MM.1S (cell line): ENCODE measurements at regions not wholly inside any gene's neighbourhood (a gene's known extent, or its start where the extent isn't known, plus 50 kb on each side); places are given as distances from the start of the nearest gene placed in this dataset.

Source experiments
- DNase-seq: peaks from one replicate; pipeline ENCODE4 v3.0.0-alpha.2; 2015
- H2AFZ ChIP-seq: fragments of 300-600 bp; sonication (generic); 2 replicates; pipeline ENCODE4 v1.6.0; 2016; ENCODE audit warnings: antibody characterized with exemption, low read length
- H3F3A ChIP-seq: fragments of 300-600 bp; sonication (generic); 2 replicates; pipeline ENCODE4 v1.6.1; 2016; ENCODE audit warnings: mild to moderate bottlenecking, antibody characterized with exemption, low read length, moderate library complexity, mixed read lengths; ENCODE audit not compliant: insufficient read depth
- H3K27ac ChIP-seq: fragments of 300-600 bp; sonication (generic); 2 replicates; pipeline ENCODE4 v1.5.1; 2016; ENCODE audit warnings: mild to moderate bottlenecking, low read length
- H3K27me3 ChIP-seq: fragments of 300-600 bp; sonication (generic); replicated peaks from 2 replicates; pipeline ENCODE4 v1.6.0; 2016; ENCODE audit warnings: low read length; ENCODE audit not compliant: insufficient read depth
- H3K36me3 ChIP-seq: fragments of 300-600 bp; sonication (generic); replicated peaks from 2 replicates; pipeline ENCODE4 v1.6.1; 2016; ENCODE audit warnings: mild to moderate bottlenecking, low read length, mixed read lengths; ENCODE audit not compliant: insufficient read depth
- H3K4me1 ChIP-seq: fragments of 300-600 bp; sonication (generic); 2 replicates; pipeline ENCODE4 v1.6.1; 2016; ENCODE audit warnings: low read length, mixed read lengths
- H3K4me2 ChIP-seq: fragments of 300-600 bp; sonication (generic); 2 replicates; pipeline ENCODE4 v1.6.0; 2016; ENCODE audit warnings: low read depth, low read length
- H3K4me3 ChIP-seq: fragments of 300-600 bp; sonication (generic); 2 replicates; pipeline ENCODE4 v1.5.1; 2016; ENCODE audit warnings: low read length, mixed read lengths
- H3K79me2 ChIP-seq: fragments of 300-600 bp; sonication (generic); 2 replicates; pipeline ENCODE4 v1.6.1; 2016; ENCODE audit warnings: mixed run types, low read length, mixed read lengths
- H3K9ac ChIP-seq: fragments of 300-600 bp; sonication (generic); 2 replicates; pipeline ENCODE4 v1.6.1; 2016; ENCODE audit warnings: low read length, mixed read lengths
- H3K9me2 ChIP-seq: fragments of 300-600 bp; sonication (generic); replicated peaks from 2 replicates; pipeline ENCODE4 v1.6.1; 2016; ENCODE audit warnings: mild to moderate bottlenecking, low read length, mixed read lengths; ENCODE audit not compliant: insufficient read depth
- H3K9me3 ChIP-seq: fragments of 300-600 bp; sonication (generic); replicated peaks from 2 replicates; pipeline ENCODE4 v1.6.1; 2016; ENCODE audit warnings: mild to moderate bottlenecking, low read length, mixed read lengths; ENCODE audit not compliant: insufficient read depth
- H4K20me1 ChIP-seq: fragments of 300-600 bp; sonication (generic); 2 replicates; pipeline ENCODE4 v1.6.1; 2016; ENCODE audit warnings: mild to moderate bottlenecking, low read length, moderate library complexity, mixed read lengths; ENCODE audit not compliant: insufficient read depth
- CTCF ChIP-seq: fragments of 300-600 bp; sonication (generic); IDR thresholded peaks from 2 replicates; pipeline ENCODE4 v1.5.1; 2016; ENCODE audit warnings: antibody characterized with exemption, low read length, mixed read lengths
- EZH2 ChIP-seq: fragments of 300-600 bp; sonication (generic); optimal IDR thresholded peaks from 2 replicates; pipeline ENCODE3; 2017; ENCODE audit warnings: low read depth, mild to moderate bottlenecking, antibody characterized with exemption, low read length, mixed read lengths
- EZH2phosphoT487 ChIP-seq: fragments of 300-600 bp; sonication (generic); IDR thresholded peaks from 2 replicates; pipeline ENCODE4 v1.6.1; 2018; ENCODE audit warnings: antibody characterized with exemption, low read length

GRCh38 chr9:7265181-7265580 lies 507.4 kb downstream of the KDM4C start:
- Histone ChIP-seq H4K20me1 (no peaks in the 10 kb centered on the region), H3K4me3 (no peak overlapping the region), H3K4me2 (no peak overlapping the region), H2AFZ (no peak overlapping the region), H3K36me3 (no peaks in the 10 kb centered on the region), H3K4me1 (no peaks in the 10 kb centered on the region), H3K27ac (no peak overlapping the region), H3K27me3 (no peaks in the 10 kb centered on the region), H3F3A (no peaks in the 10 kb centered on the region), H3K9me3 (no peaks in the 10 kb centered on the region), H3K79me2 (no peaks in the 10 kb centered on the region), H3K9ac (no peak overlapping the region), H3K9me2 (no peaks in the 10 kb centered on the region)
- no peak for DNase-seq
- TF ChIP-seq EZH2phosphoT487: no peak
- TF ChIP-seq EZH2: no peak
- TF ChIP-seq CTCF: no peak

GRCh38 chr9:7259544-7260241 lies 501.9 kb downstream of the KDM4C start:
- Histone ChIP-seq H3K27ac (no peak overlapping the region), H3K79me2 (no peaks in the 10 kb centered on the region), H3K9me3 (no peaks in the 10 kb centered on the region), H3K36me3 (no peaks in the 10 kb centered on the region), H3K27me3 (no peaks in the 10 kb centered on the region), H3K4me3 (no peak overlapping the region), H3K4me1 (no peaks in the 10 kb centered on the region), H3K9ac (no peak overlapping the region), H4K20me1 (no peaks in the 10 kb centered on the region), H3F3A (no peaks in the 10 kb centered on the region), H3K9me2 (no peaks in the 10 kb centered on the region), H3K4me2 (no peak overlapping the region), H2AFZ (no peak overlapping the region)
- DNase-seq: no peak
- TF ChIP-seq EZH2 (no peak), CTCF (no peak), EZH2phosphoT487 (no peak)

GRCh38 chr9:7258688-7259396 lies 501.1 kb downstream of the KDM4C start:
- TF ChIP-seq CTCF: no peak
- TF ChIP-seq EZH2: no peak
- no peak for TF ChIP-seq EZH2phosphoT487
- no peaks in the 10 kb centered on the region for H3K9me3 ChIP-seq
- no peak overlapping the region for H3K4me3 ChIP-seq
- H3K79me2 ChIP-seq: no peaks in the 10 kb centered on the region
- no peaks in the 10 kb centered on the region for H4K20me1 ChIP-seq
- no peak overlapping the region for H2AFZ ChIP-seq
- no peaks in the 10 kb centered on the region for H3K27me3 ChIP-seq
- H3K9ac ChIP-seq: no peak overlapping the region
- no peaks in the 10 kb centered on the region for H3F3A ChIP-seq
- H3K4me1 ChIP-seq: no peaks in the 10 kb centered on the region
- no peaks in the 10 kb centered on the region for H3K36me3 ChIP-seq
- H3K4me2 ChIP-seq: no peak overlapping the region
- no peaks in the 10 kb centered on the region for H3K9me2 ChIP-seq
- H3K27ac ChIP-seq: no peak overlapping the region
- no peak for DNase-seq
